Esophagus (tissue), 2 donors: ENCODE measurements at regions not wholly inside any gene's neighbourhood (a gene's known extent, or its start where the extent isn't known, plus 50 kb on each side); places are given as distances from the start of the nearest gene placed in this dataset.

Source experiments
- H3K27ac ChIP-seq, 2 donors: one replicate each; pipeline ENCODE4 v1.5.1; 2013; ENCODE audit warnings: low read depth in 2 of 2, mild to moderate bottlenecking in 2 of 2, inconsistent platforms in 1 of 2, low read length in 1 of 2, moderate library complexity in 1 of 2
- H3K27me3 ChIP-seq, 2 donors: one replicate each; pipeline ENCODE4 v1.6.1; 2013; ENCODE audit warnings: low read length in 2 of 2, control low read depth in 1 of 2, mild to moderate bottlenecking in 1 of 2; ENCODE audit not compliant: insufficient read depth in 2 of 2, control insufficient read depth in 1 of 2
- H3K36me3 ChIP-seq, 2 donors: one replicate each; pipeline ENCODE4 v1.6.1; 2013; ENCODE audit warnings: low read length in 1 of 2; ENCODE audit not compliant: control insufficient read depth in 2 of 2, insufficient read depth in 2 of 2
- H3K4me1 ChIP-seq, 2 donors: one replicate each; pipeline ENCODE4 v1.6.1; 2013; ENCODE audit warnings: low read length in 1 of 2; ENCODE audit not compliant: control insufficient read depth in 2 of 2, insufficient read depth in 2 of 2
- H3K4me3 ChIP-seq, 2 donors: one replicate each; pipeline ENCODE4 v1.5.1; 2013; ENCODE audit warnings: low read length in 2 of 2, mild to moderate bottlenecking in 2 of 2, low read depth in 1 of 2, moderate library complexity in 1 of 2
- H3K9me3 ChIP-seq, 2 donors: one replicate each; pipeline ENCODE4 v1.6.1; 2013; ENCODE audit warnings: mild to moderate bottlenecking in 2 of 2, low read depth in 1 of 2, low read length in 1 of 2, moderate library complexity in 1 of 2; ENCODE audit not compliant: control insufficient read depth in 2 of 2, insufficient read depth in 1 of 2
- WGBS, 2 donors: extraction: QIAGEN DNeasy Blood & Tissue Kit; methylation state at CpG; one replicate each; pipeline ENCODE4 v1.1.7; 2013; 5-methylcytosine and 5-hydroxymethylcytosine counted together
- donor health status: healthy with polysubstance abuse.
- donor health status: Bipolar disorder and iron deficiency.

- Histone ChIP-seq H3K4me3 (no peak overlapping the region), H3K36me3 (no peaks in the 10 kb centered on the region), H3K9me3 (no peaks in the 10 kb centered on the region), H3K27ac (no peak overlapping the region), H3K27me3 (no peaks in the 10 kb centered on the region), H3K4me1 (no peaks in the 10 kb centered on the region)
- WGBS, 2 donors = 56 to 59% methylated on average over 6 of the region's 6 CpGs
Measured at GRCh38 chr2:14123436-14124103, 508.9 kb upstream of the LRATD1 start.

GRCh38 chr2:14125624-14126293 lies 506.8 kb upstream of the LRATD1 start:
- Histone ChIP-seq H3K27me3 (no peaks in the 10 kb centered on the region), H3K4me1 (no peaks in the 10 kb centered on the region), H3K36me3 (no peaks in the 10 kb centered on the region), H3K27ac (no peak overlapping the region), H3K9me3 (no peaks in the 10 kb centered on the region), H3K4me3 (no peak overlapping the region)
- WGBS, 2 donors = 76 to 79% methylated on average over 7 of the region's 7 CpGs

GRCh38 chr2:14126846-14127245 lies 505.7 kb upstream of the LRATD1 start:
- Histone ChIP-seq H3K27me3 (no peaks in the 10 kb centered on the region), H3K4me1 (no peaks in the 10 kb centered on the region), H3K27ac (no peak overlapping the region), H3K36me3 (no peaks in the 10 kb centered on the region), H3K4me3 (no peak overlapping the region), H3K9me3 (no peaks in the 10 kb centered on the region)
- WGBS, 2 donors = 93 to 99% methylated on average over 2 of the region's 2 CpGs

- Histone ChIP-seq H3K9me3 (no peaks in the 10 kb centered on the region), H3K36me3 (no peaks in the 10 kb centered on the region), H3K4me1 (no peaks in the 10 kb centered on the region), H3K4me3 (no peak overlapping the region), H3K27me3 (no peaks in the 10 kb centered on the region), H3K27ac (no peak overlapping the region)
- 64 to 77% methylated on average over 3 of the region's 3 CpGs for WGBS, 2 donors
Measured at GRCh38 chr2:14127765-14128164, 504.8 kb upstream of the LRATD1 start.

- H3K4me3 ChIP-seq = no peak overlapping the region
- H3K4me1 ChIP-seq = no peaks in the 10 kb centered on the region
- no peak overlapping the region for H3K27ac ChIP-seq
- H3K36me3 ChIP-seq = no peaks in the 10 kb centered on the region
- H3K27me3 ChIP-seq = no peaks in the 10 kb centered on the region
- no peaks in the 10 kb centered on the region for H3K9me3 ChIP-seq
- 89 to 95% methylated on average over 1 of the region's 1 CpG for WGBS, 2 donors
Measured at GRCh38 chr2:14132386-14132785, 500.1 kb upstream of the LRATD1 start.

- Histone ChIP-seq H3K36me3 (no peaks in the 10 kb centered on the region), H3K27ac (no peak overlapping the region), H3K27me3 (no peaks in the 10 kb centered on the region), H3K9me3 (no peaks in the 10 kb centered on the region), H3K4me3 (no peak overlapping the region), H3K4me1 (no peaks in the 10 kb centered on the region)
- 49 to 55% methylated on average over 3 of the region's 3 CpGs for WGBS, 2 donors
Measured at GRCh38 chr2:14134771-14135170, 497.7 kb upstream of the LRATD1 start.

- H3K27me3 ChIP-seq = no peaks in the 10 kb centered on the region
- H3K27ac ChIP-seq = no peak overlapping the region
- 84 to 89% methylated on average over 2 of the region's 2 CpGs for WGBS, 2 donors
- no peaks in the 10 kb centered on the region for H3K4me1 ChIP-seq
- no peak overlapping the region for H3K4me3 ChIP-seq
- H3K9me3 ChIP-seq = no peaks in the 10 kb centered on the region
- H3K36me3 ChIP-seq = no peaks in the 10 kb centered on the region
Measured at GRCh38 chr2:14136030-14136429, 496.5 kb upstream of the LRATD1 start.

- H3K27me3 ChIP-seq = no peaks in the 10 kb centered on the region
- WGBS, 2 donors = 39 to 54% methylated on average over 2 of the region's 2 CpGs
- no peaks in the 10 kb centered on the region for H3K36me3 ChIP-seq
- H3K27ac ChIP-seq = no peak overlapping the region
- H3K9me3 ChIP-seq = no peaks in the 10 kb centered on the region
- H3K4me3 ChIP-seq = no peak overlapping the region
- no peaks in the 10 kb centered on the region for H3K4me1 ChIP-seq
Measured at GRCh38 chr2:14137643-14138042, 494.9 kb upstream of the LRATD1 start.

GRCh38 chr2:14140009-14140550 lies 492.4 kb upstream of the LRATD1 start:
- H3K4me3 ChIP-seq = no peak overlapping the region
- H3K27ac ChIP-seq = no peak overlapping the region
- no peaks in the 10 kb centered on the region for H3K27me3 ChIP-seq
- 86 to 88% methylated on average over 6 of the region's 6 CpGs for WGBS, 2 donors
- no peaks in the 10 kb centered on the region for H3K4me1 ChIP-seq
- no peaks in the 10 kb centered on the region for H3K9me3 ChIP-seq
- H3K36me3 ChIP-seq = no peaks in the 10 kb centered on the region

- Histone ChIP-seq H3K9me3 (no peaks in the 10 kb centered on the region), H3K4me1 (no peaks in the 10 kb centered on the region), H3K27me3 (no peaks in the 10 kb centered on the region), H3K36me3 (no peaks in the 10 kb centered on the region), H3K27ac (no peak overlapping the region), H3K4me3 (no peak overlapping the region)
Measured at GRCh38 chr2:14143435-14143834, 489.1 kb upstream of the LRATD1 start.
